ENCODE measurements at regions not wholly inside any gene's neighbourhood (a gene's known extent, or its start where the extent isn't known, plus 50 kb on each side); places are given as distances from the start of the nearest gene placed in this dataset.
"Not testable (repeated sequence)": the region's sequence is repeated elsewhere in the genome, so short reads cannot be mapped to it uniquely, and the experiment has no call there.

DNA sequence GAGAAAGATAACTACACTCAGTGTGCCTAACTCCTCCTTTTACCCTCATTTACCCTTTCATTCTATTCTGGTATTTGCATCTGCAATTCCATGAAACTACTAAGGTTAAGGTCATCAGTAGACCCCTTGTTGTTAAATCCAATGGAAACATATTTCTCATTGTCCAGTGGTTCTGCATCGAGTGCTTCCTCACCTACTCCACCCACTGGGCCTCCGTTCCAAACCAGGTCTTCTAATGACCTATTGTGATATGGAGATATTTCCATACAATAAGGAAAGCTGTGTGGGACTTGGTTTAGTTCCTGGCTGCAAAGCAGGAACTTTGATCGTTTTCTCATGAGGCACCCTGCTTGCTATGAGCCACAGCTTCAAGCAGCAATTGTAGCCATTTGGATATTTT is 99.5 kb upstream of the FSCB start:
- no peak overlapping the region for H3K27ac ChIP-seq

DNA sequence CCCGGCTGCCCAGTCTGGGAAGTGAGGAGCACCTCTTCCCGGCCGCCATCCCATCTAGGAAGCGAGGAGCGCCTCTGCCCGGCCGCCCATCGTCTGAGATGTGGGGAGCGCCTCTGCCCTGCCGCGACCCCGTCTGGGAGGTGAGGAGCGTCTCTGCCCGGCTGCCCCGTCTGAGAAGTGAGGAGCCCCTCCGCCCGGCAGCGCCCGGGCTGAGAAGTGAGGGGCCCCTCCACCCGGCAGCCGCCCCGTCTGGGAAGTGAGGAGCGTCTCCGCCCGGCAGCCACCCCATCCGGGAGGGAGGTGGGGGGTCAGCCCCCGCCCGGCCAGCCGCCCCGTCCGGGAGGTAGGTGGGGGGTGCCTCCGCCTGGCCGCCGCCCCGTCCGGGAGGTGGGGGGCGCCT is 94.2 kb upstream of the FSCB start:
- not testable (repeated sequence) for H3K36me3 ChIP-seq, H3K4me3 ChIP-seq, H3K27ac ChIP-seq, H3K9me3 ChIP-seq, H3K27me3 ChIP-seq, DNase-seq, H3K4me1 ChIP-seq

More for the DNA sequence above, 99.5 kb upstream of the FSCB start:
- TF ChIP-seq, protein P1, sequence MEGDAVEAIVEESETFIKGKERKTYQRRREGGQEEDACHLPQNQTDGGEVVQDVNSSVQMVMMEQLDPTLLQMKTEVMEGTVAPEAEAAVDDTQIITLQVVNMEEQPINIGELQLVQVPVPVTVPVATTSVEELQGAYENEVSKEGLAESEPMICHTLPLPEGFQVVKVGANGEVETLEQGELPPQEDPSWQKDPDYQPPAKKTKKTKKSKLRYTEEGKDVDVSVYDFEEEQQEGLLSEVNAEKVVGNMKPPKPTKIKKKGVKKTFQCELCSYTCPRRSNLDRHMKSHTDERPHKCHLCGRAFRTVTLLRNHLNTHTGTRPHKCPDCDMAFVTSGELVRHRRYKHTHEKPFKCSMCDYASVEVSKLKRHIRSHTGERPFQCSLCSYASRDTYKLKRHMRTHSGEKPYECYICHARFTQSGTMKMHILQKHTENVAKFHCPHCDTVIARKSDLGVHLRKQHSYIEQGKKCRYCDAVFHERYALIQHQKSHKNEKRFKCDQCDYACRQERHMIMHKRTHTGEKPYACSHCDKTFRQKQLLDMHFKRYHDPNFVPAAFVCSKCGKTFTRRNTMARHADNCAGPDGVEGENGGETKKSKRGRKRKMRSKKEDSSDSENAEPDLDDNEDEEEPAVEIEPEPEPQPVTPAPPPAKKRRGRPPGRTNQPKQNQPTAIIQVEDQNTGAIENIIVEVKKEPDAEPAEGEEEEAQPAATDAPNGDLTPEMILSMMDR (IDR thresholded peaks at IDR 0.05): no peak
- TF ChIP-seq POLR2A (IDR thresholded peaks at IDR 0.05): no peak
- Histone ChIP-seq H3K4me3 (no peak overlapping the region), H3K36me3 (no peaks in the 10 kb centered on the region), H3K27me3 (no peaks in the 10 kb centered on the region), H3K9me3 (peaks cover 0 to 2% (median 0%) of the 10 kb centered on the region in 4 donors), H3K4me1 (no peaks in the 10 kb centered on the region)
- no peak for DNase-seq

DNA sequence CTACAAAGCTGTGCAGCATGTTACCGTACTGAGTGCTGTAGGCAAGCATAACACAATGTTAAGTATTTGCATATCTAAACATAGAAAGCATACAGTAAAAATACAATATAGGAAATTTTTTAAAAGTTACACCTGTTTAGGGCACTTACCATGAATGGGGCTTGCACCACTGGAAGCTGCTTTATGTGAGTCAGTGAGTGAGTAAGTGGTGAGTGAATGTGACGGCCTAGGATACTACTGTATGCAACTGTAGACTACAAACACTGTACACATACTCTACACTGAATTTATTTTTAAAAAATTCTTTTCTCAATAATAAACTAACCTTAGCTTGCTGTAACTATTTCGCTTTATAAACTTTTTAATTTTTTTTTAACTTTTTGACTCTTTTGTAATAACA is 82.1 kb upstream of the FSCB start:
- Histone ChIP-seq H3K4me3 (no peak overlapping the region), H3K36me3 (no peaks in the 10 kb centered on the region), H3K9me3 (no peaks in the 10 kb centered on the region), H3K4me1 (no peaks in the 10 kb centered on the region), H3K27me3 (no peaks in the 10 kb centered on the region), H3K27ac (no peak overlapping the region)
- TF ChIP-seq POLR2A (IDR thresholded peaks at IDR 0.05): no peak
- TF ChIP-seq, protein P1 (IDR thresholded peaks at IDR 0.05): no peak
- no peak for DNase-seq

DNA sequence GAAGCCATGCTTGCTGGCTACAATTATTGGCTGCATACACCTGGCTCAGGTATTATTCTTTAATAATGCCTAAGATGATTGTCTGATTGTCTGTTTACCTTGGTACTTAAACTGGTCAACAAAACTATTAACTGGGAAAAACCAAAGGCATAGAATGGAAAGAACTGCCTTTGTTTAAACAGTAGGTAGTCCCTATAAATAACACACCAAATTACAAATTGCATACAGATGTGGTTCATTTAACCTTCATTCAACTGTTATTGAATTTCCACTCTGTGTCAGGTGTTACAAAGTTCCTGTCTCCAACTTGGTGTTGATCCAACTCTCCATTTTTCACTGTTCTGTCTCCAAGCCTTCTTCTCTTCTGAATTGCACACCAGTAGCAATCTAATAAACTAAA is 79.8 kb upstream of the FSCB start:
- Histone ChIP-seq H3K4me1 (no peaks in the 10 kb centered on the region), H3K27me3 (no peaks in the 10 kb centered on the region), H3K36me3 (no peaks in the 10 kb centered on the region), H3K4me3 (no peak overlapping the region), H3K27ac (no peak overlapping the region), H3K9me3 (no peaks in the 10 kb centered on the region)
- DNase-seq: no peak
- TF ChIP-seq POLR2A (IDR thresholded peaks at IDR 0.05): no peak
- TF ChIP-seq, protein P1 (IDR thresholded peaks at IDR 0.05): no peak

DNA sequence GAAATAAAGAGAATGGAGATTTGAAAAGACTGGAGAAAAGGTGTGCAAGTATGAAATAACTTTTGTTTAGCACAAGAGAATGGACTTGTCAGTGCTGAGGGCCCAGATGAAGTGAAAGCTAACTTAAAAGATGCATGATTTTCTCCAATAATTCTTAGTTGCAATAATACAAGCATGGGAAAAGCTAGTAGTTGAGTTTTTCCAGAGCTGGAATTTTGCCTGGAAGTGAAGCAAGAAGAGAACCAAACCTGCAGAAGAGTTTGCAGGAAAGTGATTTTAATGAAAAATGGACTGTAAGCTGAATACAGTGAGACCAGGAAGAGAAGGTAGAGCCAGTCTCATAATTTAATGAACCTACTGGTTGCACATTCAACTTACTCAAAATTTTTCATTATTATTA is 69.3 kb upstream of the FSCB start:
- H3K27me3 ChIP-seq: no peaks in the 10 kb centered on the region

DNA sequence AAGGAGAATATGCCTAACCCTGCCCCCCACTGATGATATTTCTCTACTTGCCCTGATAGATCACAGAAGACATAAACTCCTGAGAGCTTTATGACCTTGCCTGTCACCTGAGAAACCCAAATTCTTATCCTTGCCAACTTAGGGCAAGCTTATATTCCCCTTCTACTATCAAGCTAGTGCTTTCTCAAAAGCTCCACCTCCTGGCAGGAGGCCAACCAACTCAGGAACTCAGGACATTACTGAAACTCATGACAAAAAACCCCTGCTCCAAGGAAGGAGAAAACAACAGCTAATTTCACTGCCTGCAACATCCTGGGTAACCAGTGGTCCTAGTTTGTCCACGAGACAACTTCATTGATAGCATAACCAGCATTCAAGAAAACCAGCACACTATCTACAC is 60.9 kb upstream of the FSCB start:
- Histone ChIP-seq H3K9me3 (no peaks in the 10 kb centered on the region), H3K36me3 (no peaks in the 10 kb centered on the region), H3K27me3 (no peaks in the 10 kb centered on the region), H3K27ac (no peak overlapping the region), H3K4me1 (no peaks in the 10 kb centered on the region), H3K4me3 (no peak overlapping the region)
- no peak for TF ChIP-seq POLR2A (IDR thresholded peaks at IDR 0.05)
- TF ChIP-seq, protein P1 (IDR thresholded peaks at IDR 0.05): no peak
- DNase-seq: no peak

More for the DNA sequence above, 69.3 kb upstream of the FSCB start:
- Histone ChIP-seq H3K4me1 (no peaks in the 10 kb centered on the region), H3K9me3 (peaks cover 0 to 6% (median 0%) of the 10 kb centered on the region in 4 donors), H3K4me3 (no peak overlapping the region), H3K36me3 (no peaks in the 10 kb centered on the region), H3K27ac (no peak overlapping the region)
- DNase-seq: no peak
- TF ChIP-seq, protein P1 (IDR thresholded peaks at IDR 0.05): no peak
- TF ChIP-seq POLR2A (IDR thresholded peaks at IDR 0.05): no peak

Measured in Peyer's patch (tissue), 4 donors.